ENCODE measurements at regions not wholly inside any gene's neighbourhood (a gene's known extent, or its start where the extent isn't known, plus 50 kb on each side); places are given as distances from the start of the nearest gene placed in this dataset.
"Not testable (repeated sequence)": the region's sequence is repeated elsewhere in the genome, so short reads cannot be mapped to it uniquely, and the experiment has no call there.

DNA sequence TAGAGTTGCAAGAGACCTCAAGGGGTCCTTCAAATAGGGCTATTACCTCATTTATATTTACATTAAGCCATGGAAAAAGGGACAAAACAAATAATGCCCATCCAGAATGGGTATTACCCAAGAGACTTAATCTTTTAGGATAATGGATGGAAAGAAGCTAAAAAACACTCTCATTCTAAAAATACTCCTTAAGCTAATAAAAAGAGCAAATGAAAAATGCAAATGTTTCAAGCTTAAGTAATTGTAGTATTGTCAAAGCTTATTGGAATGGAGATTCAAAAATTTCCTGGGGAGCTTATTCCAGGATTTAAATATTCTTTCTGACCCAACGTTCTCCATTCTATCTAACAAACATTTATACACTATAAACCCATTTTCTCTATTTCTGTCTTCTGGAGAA lies 107.8 kb upstream of the SPIN4 start:
- no peak for DNase-seq

DNA sequence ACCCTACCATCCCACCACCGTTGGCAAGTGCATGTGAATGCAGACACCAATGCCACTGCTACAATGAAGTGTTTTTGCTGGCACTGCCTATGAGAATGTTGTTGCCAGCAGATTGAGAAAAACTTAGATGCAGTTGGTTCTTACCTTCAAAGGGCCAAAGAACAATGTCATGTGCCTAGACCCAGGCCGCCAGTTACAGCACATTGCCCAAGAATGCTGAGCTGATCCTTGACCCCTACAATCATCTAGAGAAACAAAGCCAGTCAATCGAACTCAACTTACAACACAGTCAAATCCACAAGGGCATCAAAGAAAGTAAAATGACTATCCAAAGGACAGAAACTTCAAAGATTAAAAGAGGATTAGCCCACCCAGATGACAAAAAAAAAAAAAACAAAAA lies 102.4 kb upstream of the SPIN4 start:
- no peak for DNase-seq

DNA sequence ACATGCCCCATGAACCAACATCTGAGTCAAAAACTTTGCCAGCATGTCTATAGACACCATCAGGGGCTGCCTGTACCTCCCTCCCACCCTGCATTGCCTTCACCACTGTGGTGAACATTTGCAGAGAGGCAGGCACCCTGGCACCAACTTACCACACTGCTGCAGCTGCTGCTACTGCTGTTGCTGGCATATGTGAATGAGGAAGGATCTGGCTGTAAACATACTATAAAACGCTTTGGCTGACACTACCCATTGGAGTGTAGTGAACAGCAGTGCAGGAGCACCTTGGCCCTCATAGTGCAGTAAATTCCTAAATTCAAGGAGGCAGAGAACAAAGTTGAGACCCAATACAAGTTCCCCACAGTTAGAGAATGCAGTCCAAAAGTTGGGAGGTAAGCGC lies 90.6 kb upstream of the SPIN4 start:
- DNase-seq, result no peak

DNA sequence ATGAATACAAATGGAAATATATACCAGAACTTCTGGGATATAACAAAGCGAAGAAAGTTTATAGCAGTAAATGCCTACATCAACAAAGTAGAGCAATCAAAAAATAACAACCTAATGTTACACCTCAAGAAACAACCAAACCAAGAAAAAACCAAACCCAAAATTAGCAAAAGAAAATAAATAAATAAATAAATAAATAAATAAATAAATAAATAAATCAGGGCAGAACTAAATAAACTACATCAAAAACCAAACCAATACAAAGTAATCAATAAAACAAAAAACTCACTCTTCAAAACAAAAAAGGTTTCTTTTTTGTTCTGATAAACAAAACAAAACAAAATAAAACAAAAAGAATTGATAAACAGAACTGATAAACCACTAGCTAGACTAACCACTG lies 88.4 kb upstream of the SPIN4 start:
- no peak for DNase-seq

DNA sequence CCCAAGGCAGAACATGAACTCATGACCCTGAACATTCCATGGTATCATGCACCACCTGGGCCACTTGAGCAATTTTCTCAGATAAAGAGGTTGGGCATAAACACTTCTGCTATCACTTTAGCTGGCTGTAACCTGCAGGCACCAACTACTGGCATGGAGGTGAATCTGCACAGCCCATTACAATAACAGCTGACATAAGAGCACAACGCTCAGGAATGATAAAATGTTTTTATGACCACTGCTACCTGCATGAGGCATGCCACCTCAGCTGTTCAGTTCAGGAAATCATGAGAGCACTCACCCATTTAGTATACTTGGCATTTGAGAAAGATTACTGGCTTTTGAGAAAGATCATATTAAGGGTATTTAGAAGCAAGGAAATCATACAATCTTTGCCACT lies 85.7 kb upstream of the SPIN4 start:
- no peak for DNase-seq

DNA sequence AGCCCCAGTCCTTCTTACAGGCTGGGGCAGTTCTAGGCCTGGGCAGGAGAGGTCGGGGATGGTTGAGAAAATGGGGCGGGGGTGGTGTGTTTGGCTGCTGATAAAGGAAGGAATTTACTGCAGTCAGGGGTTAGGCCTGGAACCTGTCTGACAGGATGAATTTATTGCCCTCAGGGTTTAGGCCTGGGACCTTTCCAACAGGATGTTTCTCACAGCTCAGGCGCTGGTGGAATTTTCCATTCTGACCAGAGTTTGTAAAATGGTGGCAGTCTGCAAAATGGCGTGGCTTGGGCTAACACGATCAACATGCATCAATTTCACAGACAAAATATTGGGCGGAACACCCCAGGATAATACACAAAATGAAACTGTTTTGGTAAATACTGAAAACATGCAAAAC lies 83.5 kb upstream of the SPIN4 start:
- DNase-seq, result no peak

DNA sequence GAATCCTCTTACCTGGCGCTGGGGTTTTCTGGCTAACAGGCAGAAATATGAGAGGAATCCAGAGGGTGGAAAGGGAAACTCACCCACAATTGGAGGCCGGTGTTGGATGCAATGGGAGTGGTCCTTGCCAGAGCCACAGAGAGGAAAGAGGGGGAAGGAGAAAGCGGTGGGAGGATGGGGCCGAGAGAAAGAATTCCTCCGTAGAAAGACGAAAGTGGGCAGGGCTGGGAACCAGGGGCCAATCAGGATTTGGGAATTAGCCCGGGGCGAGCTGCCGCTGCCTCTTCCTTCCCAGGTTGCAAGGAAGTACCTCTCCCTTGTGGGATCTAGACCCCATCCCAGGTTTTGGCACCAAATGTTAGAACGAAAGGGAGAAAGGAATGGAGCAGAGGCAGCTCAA lies 83.1 kb upstream of the SPIN4 start:
- DNase-seq, result no peak

DNA sequence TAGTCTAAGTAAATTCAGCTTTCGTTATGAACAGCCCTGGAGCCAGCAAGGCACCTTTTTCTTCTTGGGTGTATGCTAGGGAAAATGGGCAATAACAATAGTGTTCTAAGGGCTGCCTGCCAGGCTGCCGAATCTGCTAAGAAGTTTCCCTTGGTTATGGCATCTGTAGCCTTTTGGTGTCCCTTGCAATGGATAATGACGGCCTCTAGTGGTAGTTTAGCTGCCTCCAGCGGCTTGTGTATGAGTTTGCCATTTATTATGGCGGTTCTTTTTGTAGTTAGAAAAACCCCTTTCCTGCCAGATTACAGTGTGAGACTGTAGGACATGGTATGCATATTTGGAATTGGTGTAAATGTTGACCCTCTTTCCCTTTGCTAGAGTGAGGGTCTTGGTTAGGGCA lies 78.9 kb upstream of the SPIN4 start:
- no peak for DNase-seq

DNA sequence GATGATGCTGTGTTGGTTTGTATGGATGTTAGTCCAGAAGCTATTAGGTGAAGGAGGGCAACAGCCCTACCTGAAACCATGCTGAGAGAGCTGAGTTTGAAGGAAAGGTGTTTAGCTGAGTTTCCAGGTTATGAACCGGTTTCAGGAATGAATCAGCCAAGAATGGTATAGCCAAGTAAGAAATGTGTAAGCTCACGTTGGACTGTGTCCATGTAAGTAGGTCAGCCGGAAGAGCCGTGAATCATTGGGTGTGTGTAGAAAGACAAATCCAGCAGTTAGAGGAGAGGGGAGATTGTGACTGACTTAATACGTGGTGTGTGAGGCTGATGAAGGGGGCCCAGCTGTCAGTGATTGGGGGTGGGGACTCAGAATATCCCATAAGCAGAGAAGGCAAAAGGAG lies 77.2 kb upstream of the SPIN4 start:
- DNase-seq, result no peak

DNA sequence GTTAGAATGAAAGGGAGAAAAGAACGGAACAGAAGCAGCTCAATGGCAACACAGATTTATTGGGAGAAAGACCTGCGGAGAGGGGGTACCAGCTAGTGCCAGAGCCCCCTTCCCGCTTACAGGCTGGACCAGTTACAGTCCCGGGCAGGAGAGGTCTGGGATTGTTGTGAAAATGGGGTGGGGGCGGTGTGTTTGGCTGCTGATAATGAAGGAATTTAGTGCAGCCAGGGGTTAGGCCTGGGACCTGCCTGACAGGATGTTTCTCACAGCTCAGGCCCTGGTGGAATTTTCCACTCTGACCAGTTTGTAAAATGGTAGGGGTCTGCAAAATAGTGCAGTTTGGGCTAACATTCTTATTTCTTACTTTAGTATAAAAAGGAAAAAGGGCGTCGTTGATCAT lies 75.4 kb upstream of the SPIN4 start:
- DNase-seq, result no peak

DNA sequence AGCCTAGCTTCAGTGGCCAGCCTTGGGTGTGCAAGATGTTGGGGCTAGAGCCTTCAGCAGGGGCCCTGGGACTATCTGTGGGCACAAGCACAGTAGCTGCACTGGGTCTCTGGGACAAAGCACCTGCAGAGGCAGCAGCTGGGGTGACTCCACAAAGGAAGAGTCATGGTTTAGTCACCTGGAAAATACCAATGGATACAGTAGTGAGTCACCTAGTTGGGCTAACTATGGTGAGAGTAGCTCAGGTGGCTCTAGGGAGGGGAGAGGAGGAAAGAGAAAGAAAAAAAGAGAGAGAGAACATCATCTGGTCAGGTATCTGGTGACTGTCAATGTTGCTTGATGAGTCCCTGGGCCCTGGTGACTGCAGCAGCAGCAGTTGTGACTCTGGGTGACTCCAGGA lies 72.9 kb upstream of the SPIN4 start:
- DNase-seq, result no peak

DNA sequence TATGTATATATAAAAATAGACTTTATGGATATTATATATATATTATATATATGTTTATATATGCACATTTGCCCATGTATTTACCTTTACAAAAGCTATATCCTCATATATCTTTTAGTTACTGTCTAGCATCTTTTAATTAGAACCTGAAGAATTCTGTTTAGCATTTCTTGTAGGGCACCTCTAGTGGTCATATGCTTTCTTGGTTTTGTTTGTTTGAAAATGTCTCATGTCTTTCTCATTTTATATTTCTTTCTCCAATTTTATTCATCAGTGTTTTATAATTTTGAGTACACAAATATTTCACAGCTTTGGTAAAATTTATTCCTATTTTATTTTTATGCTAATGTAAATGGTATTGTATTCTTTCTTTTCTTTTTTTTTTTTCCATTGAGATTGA lies 70.3 kb upstream of the SPIN4 start:
- no peak for DNase-seq

DNA sequence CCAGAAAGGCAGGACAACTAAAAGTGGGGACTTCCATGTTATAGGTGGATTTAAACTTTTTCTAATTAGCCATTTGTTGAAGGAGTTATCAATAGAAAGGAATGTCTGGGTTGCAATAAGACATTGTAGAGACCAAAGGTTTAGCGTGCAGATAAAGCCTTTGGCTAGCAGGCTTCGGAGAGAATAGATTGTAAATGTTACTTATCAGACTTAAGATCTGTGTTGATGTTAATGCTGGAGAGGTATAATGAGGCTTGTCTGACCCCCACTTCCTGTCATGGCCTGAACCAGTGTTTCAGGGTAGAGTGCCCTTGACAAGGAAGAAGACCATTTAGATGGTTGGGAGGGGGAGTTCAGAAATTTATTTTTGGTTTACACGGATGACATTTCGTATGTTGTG lies 67.1 kb upstream of the SPIN4 start:
- DNase-seq, result no peak

DNA sequence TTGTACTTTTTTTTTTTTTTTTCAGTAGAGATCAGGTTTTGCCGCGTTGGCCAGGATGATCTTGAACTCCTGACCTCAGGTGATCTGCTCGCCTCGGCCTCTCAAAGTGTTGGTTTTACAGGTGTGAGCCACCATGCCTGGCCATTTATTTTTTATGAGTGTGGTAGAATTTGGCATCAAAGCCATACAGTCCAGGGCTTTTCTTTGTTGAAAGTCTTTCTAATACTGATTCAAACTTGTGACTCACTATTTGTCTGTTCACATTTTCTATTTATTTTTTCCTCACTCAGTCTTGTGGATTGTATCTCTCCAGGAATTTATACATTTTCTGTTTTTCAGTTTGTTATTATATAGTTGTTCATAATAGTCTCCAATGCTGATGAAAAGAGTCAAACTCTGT lies 66.5 kb upstream of the SPIN4 start:
- DNase-seq, result no peak

DNA sequence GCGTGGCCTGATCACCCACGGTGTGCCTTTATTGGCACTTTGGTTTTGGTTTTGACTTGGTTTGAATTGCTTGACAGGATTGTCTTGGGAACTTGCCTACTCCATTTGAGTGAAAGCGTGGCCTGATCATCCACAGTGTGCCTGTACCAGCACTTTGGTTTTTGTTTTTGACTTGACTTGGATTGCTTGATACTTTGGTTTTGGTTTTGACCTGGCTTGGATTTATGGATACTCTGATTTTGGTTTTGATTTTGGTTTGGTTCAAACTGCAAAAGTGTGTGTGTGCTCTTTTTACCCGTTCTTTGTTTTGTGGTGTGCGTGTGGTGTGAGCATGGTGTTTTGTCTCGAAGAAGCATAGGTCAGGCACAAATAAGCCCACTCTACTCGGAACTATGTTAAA lies 58.8 kb upstream of the SPIN4 start:
- not testable (repeated sequence) for DNase-seq

DNA sequence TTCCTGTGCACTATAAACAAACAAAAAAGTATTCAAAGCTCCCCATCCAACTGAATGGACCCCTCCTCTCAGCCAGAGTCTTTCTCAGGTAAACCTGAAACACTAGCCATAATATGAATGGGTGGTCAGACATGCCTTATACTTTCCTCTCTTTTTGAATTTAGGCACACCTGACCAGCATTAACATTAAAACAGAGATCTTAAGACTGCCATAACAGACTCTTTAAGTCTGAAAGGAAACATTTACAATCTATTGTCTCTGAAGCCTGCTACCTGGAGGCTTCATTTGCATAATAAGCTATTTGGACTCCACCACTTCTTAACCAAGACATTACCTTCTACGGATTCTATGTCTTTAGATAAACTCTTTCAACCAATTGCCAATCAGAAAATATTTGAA lies 56.9 kb upstream of the SPIN4 start:
- DNase-seq, result no peak

DNA sequence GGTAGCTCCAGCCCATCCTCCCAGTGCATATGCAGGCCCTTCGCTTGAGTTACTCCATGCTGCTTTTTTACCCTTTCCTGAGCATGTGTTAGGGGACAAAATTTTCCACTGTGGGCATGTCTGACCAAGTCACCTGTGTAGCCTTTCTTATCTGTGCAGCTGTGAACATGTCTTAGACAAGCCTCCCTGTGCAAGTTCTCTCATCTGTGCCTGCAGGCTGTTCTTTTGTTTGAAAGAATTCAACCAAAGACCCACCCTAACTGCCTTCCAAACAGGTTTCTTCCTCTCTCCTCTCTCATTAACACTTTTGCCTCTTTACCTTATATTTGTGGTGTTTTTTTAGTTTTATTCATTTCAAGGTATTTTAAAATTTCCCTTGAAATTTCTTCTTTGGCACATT lies 53.2 kb upstream of the SPIN4 start:
- no peak for DNase-seq

DNA sequence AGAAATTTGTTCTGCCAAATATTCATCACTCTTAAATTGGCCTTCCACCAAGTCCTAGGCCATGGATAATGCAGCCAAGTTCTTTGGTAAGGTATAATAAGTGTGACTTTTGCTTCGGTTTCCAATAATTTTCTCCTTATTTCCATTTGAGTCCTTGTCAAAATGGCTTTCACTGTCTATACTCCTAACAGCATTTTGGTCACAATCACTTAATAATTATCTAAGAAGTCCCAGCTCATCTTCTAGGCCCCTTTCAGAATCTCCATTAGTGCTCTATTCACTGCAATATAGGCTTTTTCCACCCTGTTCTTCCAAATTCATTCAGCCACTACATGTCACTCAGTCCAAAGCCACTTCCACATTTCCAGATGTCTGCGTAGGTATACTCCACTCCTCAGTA lies 51.0 kb upstream of the SPIN4 start:
- DNase-seq, result no peak

All from NCI-H146 (cell line).